ENCODE measurements at regions not wholly inside any gene's neighbourhood (a gene's known extent, or its start where the extent isn't known, plus 50 kb on each side); places are given as distances from the start of the nearest gene placed in this dataset.

DNA sequence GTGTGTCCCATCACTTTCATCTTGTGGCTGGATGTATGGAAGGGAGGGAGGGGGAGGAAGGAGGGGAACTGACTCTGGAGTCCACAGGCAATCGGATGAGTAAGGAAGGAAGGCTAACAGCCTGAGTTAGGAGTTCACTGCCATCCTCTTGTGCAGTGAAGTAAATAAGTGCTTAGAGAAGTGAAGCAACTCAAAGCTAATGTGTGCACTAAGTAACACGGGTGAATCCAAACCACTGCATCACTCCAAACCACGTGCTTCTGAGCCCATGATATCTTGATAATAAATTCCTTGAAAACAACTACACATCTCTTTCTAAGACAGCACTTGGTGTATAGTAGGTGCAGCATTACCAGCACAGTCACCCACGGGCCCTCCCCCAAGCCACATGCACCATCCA, 69.6 kb upstream of the OLFM1 start:
- in situ Hi-C loops (cut with HindIII; ENCODE audit: low pct_unique_long_range_greater_than_20kb, low sequenced_read_pairs): no loop called here

DNA sequence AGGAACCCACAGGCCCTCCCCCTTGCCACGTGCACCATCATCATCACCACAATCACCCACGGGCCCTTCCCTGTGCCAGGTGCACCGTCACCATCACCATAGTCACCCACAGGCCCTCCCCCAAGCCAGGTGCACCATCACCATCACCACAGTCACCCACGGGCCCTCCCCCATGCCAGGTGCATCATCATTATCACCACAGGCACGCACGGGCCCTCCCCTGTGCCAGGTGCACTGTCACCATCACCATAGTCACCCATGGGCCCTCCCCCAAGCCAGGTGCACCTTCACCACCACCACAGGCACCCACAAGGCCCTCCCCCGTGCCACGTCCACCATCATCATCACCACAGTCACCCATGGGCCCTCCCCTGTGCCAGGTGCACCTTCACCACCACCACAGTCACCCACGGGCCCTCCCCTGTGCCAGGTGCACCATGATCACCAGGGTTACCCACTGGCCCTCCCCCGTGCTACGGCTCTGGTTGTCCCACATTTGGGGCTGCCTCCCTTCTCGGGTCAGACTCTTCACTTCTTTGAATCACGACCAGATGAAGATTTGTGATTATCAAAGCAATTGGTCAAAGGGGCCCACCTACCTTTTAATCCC, 69.1 kb upstream of the OLFM1 start:
- no peak for DNase-seq (ENCODE audit: low read depth, low spot score)
- in situ Hi-C loops (cut with HindIII; ENCODE audit: low pct_unique_long_range_greater_than_20kb, low sequenced_read_pairs): no loop called here

More for the DNA sequence above, 69.6 kb upstream of the OLFM1 start:
- no peak for DNase-seq (ENCODE audit: low read depth, low spot score)

DNA sequence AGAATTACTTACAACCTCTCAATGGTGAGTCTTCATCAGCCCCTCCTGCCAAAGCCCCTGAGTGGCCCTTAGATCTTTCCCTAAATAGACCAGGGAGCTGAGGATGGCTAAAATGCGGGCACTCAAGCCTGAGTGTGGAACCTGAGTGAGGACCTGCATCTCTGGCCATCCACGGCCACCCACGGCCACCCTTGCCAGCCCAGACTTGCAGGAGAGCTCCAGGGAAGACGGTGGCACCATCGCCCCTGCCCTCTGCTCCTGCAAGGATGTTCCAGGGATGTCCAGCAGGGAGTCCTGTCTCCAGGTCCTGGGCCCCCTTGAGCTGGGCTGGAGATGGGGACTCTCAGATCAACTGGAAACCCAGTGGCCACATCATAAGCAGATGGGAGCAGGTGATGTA, 68.2 kb upstream of the OLFM1 start:
- in situ Hi-C loops (cut with HindIII; ENCODE audit: low pct_unique_long_range_greater_than_20kb, low sequenced_read_pairs): no loop called here
- DNase-seq (ENCODE audit: low read depth, low spot score): no peak

DNA sequence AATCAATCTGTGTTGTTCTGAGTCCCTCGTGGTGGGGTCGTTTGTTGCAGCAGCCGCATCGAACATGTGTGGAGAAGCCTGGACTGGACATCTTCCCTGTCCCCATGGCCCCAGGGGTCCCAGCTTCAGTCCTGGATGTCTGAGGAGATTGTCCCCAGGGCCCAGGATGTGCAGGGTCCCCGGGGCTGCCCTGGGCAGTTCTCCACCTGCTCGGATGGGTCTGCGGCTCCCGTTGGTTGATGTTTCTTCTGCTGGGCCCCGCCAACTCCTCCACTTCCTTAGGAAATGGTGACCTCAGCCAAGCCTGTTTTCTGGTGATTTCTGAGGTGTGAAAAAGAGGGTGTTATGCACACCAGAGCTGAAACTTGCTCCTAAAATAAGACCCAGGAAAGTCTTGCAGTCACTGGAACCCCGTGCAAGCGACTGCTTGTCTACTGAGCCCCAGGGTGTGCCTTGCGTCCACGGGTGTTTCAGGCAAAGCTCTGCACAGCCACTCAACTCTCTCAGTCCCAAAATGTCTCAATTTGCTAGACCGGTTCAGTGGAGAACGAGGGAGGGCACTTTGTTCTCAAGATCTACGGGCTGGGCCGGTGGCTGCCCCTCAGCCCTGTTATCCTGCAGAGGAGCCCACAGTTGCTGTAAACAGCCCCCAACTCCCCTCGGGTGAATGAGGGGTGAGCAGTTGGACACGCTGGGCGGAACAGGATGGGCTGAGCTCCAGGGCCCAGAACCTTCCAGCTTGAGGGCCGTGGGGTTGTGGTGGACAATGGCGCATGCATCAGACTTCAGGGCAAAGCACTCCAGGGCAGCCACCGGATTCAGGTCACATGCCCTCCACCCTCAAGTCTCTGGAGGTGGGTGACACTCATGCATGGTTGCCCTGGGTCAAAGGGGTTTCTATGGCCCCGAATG, 66.7 kb upstream of the OLFM1 start:
- no peak for DNase-seq (ENCODE audit: low read depth, low spot score)
- in situ Hi-C loops (cut with HindIII; ENCODE audit: low pct_unique_long_range_greater_than_20kb, low sequenced_read_pairs): no loop called here

DNA sequence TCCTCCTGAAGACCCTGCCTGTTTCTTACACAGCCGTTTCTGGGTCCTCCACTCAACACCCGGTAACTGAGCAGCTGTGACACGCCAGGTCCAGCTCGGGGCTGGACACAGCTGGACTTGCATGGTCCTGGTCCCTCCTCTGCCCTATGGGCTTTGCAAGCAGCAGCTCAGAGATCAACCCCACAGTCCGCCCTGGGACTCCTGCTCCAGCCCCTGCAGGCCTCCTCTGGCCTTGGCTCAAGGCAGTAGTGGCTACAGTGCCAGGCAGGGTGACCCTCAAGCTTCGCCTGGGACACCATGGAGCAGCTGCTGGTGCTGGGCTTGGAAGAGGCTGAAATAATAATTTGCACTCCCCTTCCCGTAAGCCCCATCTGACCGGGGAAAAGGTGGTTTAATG, 66.1 kb upstream of the OLFM1 start:
- DNase-seq (ENCODE audit: low read depth, low spot score): no peak
- in situ Hi-C loops (cut with HindIII; ENCODE audit: low pct_unique_long_range_greater_than_20kb, low sequenced_read_pairs): no loop called here

DNA sequence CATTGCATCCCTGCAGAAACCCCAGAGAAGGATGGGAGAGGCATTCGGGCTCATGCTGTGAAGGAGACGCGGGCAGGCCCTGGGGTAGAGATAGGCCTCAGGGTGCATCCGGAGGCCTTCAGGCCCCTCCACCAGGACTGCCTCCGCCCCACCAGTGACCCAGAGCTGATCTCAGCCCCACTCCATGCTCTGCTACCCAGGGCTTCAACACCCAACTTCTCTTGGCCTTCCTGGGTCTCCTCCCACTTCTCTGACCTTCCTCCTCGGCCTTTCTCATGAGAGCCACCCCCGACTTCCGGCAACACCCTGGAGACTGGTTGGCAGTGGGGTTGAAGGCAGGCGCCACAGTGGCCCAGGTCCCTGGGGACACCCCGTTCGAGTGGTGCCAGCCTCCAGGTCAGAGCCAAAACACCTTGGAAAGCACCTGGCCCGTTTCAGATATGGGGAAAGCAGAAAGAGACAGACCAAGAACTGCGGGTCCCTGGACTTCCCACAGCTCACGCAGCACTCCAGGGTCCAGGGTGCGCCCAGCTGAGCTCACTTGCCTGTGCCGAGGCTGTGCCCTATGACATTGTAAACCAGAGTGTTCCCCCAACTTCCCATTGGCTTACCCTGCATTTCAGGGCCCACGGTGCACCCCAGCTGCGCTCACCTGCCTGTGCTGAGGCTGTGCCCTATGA, 65.1 kb upstream of the OLFM1 start:
- in situ Hi-C loops (cut with HindIII; ENCODE audit: low pct_unique_long_range_greater_than_20kb, low sequenced_read_pairs): no loop called here
- DNase-seq (ENCODE audit: low read depth, low spot score): no peak

DNA sequence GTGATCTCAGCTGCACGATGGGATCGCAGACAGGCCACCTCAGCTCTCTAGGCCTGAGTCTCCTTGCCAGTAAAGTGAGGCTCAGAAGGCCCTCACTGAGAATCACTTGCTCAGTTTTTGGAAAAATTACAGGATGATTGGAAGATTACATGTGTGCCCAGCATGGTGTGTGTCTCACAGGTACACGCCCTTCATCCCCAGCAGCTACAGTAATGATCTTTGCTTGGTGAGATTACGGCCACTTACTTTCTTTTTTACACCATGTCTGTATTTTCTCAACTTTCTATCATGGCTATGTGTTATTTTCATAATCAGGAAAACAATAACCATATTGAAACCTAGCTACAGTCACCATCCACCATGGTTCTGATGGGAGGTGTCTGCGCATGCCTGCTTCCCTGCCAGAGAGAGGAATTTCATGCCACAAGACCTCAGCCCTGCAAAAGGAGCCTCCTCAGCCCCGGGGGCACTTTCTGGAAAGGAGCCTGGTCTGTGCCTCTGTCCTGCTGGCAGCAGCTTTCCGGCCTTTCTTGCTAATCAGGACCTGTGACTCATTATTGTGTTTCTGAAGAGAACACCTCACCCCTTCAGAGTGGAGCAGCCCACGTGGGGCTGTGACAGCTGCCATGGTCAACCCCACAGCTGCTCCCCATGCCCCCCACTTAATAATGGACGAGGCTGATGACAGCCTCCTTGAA, 64.2 kb upstream of the OLFM1 start:
- DNase-seq (ENCODE audit: low read depth, low spot score): peak; percentile 83
- in situ Hi-C loops (cut with HindIII; ENCODE audit: low pct_unique_long_range_greater_than_20kb, low sequenced_read_pairs): no loop called here

DNA sequence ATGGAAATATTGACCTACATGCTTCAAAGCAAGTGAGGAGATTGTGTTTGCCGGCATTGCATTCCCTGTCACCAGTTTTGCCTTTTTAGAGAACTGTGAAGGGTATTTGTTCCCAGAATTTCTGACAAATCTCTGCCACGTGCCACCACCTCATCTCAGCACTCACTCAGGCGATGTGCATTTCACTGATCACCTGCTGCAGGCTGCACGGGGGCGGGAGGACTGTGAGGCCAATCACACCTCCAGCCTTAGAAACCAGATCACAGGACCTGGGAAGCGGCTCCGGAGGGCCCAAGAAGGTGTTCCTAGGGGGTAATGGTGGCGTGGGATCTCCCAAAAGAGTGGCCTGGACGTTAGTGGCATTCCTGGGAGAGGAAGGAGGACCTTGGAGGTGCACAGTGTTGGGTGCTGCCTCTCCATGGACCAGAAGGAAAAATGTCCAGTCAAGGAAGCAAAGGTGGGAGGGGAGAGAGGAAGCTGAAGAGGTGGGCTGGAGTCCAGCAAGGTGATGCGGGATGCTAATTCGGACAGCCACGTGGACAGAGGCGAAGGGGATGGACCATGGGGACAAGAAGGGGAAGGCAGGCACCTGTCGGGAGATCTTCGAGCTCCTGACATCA, 63.6 kb upstream of the OLFM1 start:
- in situ Hi-C loops (cut with HindIII; ENCODE audit: low pct_unique_long_range_greater_than_20kb, low sequenced_read_pairs): no loop called here
- DNase-seq (ENCODE audit: low read depth, low spot score): peak; percentile 11

DNA sequence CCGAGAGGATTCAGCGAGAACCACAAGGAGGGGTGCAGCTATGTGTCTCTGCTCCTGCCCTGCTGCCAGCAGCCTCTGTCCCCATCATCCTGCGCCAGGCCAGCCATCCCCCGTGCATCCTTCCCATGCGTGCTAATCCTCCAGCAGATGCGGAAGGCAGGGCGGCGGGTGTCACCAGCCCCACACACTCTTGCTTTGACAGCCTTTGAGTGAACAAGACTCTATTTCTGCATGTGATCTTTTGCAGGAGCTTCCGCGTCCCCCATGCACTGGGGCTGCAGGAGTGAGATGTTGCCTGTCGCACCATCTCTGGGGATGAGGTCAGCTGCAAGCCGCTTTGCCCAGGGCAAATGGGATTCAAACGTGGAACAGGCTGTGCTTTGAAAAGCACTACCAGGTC, 58.0 kb upstream of the OLFM1 start:
- in situ Hi-C loops (cut with HindIII; ENCODE audit: low pct_unique_long_range_greater_than_20kb, low sequenced_read_pairs): no loop called here
- no peak for DNase-seq (ENCODE audit: low read depth, low spot score)

DNA sequence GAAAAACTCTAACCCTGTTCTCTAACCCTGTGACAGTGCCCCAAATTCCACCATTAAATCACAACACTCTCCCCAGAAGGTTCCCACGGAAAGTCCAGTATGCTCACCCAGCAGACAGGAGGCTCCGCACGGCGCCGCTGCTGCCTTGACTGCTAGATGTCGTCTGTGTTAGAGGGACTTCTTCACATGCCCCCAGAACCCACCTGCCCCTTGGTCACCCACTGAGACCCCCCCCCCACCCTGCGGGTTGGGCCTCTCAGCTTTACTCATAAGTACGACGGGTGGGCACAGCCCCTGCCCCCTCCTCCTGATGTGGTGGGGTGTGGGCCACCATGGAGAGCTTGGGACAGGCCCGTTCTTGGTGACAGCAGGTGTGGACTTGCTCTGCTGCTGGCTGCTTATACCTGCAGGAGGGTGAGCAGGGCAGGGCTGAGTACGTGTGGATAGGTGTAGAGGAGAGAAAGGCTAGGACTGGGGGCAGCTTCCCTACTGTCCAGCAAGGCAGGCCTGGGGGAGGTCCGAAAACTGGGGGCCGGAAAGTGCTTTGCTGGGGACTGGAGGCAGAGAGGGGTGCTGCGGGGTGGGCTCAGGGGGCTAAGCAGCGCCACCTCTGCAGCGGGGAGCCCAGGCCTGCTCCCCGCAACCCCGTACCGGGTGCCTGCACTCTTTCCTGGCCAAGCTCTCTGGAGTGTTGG, 57.5 kb upstream of the OLFM1 start:
- DNase-seq (ENCODE audit: low read depth, low spot score): no peak
- in situ Hi-C loops (cut with HindIII; ENCODE audit: low pct_unique_long_range_greater_than_20kb, low sequenced_read_pairs): no loop called here

DNA sequence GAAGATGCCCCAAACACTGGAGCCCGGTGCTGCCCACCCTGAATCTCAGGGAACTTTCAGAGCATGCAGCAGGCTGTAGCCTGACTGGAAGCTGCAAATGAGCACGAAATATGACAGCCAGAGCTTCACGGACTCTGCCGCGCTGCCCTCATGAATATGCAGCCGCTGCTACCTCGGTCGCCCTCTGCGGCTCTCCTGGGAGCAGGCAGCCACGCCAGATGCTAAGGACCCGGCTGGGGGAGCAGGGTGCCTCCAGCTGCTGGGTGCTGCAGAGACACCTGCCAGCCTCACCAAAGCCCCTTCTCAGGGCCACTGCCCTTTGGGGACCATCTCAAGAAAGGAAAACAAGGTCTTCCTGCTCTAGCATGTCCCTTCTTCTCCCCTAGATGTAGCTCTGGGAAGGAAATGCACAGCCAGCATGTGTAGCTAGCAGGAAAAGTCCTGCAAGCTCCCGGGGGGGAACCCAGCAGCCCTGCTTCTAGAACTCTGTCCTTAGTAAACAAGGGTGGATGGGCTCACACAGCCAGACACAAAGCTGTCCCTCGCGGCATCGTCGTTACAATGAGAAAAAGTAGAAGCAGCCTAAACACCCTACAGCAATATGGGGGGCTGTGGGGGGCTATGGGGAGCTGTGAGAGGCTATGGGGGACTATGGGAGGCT, 56.8 kb upstream of the OLFM1 start:
- DNase-seq (ENCODE audit: low read depth, low spot score): no peak
- in situ Hi-C loops (cut with HindIII; ENCODE audit: low pct_unique_long_range_greater_than_20kb, low sequenced_read_pairs): no loop called here

DNA sequence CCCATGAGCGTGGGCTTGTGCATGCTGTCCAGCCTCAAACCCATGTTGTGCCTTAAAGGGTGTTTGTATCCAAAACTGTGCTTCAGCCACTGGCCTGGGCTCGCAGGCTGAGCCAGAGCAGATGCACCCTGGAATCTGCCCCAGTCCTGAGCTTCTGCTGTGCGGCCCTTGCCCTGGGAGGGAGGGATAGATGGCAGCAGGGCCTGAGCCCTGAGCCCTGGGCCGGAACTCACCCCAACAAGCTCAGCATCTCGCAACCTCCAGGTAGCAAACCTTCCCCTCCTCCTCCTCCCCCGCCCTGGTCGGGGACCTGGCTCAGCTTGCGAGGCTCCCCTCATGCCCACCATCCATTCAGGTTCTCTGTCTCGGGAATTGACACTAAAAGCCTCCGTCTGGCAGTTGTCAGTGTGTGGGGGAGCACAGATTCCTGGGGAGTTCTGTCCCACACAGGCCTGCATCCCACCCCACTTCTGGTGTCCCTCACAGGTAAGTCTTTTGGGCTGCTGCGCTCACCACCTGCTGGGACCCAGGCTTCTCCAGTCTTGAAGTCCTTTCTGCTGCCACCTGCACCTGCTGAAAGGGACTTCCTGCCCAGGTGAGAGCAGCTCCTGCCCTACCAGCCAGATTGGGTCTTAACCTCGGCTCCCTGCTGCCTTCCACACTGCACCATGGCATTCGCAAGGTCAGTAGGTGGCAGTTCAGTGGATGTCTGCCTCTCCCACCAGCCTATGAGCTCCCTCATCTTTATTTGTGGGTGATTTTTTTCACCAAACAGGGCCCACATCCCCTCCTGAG, 55.2 kb upstream of the OLFM1 start:
- DNase-seq (ENCODE audit: low read depth, low spot score): no peak
- in situ Hi-C loops (cut with HindIII; ENCODE audit: low pct_unique_long_range_greater_than_20kb, low sequenced_read_pairs): no loop called here

DNA sequence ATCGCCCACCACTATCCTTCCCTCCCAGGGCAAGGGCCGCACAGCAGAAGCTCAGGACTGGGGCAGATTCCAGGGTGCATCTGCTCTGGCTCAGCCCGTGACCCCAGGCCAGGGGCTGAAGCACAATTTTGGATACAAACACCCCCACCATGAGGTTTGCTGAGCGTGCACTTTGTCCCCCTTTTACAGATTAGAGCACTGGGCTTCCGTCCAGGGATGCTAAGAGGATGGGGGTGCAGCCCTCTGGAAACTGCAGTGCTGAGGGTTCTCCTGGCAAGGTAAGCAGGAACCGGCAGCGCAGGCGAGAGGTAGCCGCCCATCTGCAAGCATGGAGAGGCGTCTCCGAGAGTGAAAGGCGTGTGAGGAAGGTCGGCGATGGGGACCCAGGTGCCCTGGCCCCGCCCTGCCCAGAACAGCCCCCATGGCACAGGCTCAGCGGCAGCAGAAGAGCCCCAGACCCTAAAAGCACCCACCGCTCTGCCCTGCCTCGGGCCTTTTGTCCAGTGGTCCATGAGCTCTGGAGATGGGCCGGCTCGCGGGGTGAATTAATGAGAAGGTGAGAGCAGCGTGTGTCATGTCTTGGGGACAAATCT, 54.5 kb upstream of the OLFM1 start:
- in situ Hi-C loops (cut with HindIII; ENCODE audit: low pct_unique_long_range_greater_than_20kb, low sequenced_read_pairs): no loop called here
- DNase-seq (ENCODE audit: low read depth, low spot score): no peak

DNA sequence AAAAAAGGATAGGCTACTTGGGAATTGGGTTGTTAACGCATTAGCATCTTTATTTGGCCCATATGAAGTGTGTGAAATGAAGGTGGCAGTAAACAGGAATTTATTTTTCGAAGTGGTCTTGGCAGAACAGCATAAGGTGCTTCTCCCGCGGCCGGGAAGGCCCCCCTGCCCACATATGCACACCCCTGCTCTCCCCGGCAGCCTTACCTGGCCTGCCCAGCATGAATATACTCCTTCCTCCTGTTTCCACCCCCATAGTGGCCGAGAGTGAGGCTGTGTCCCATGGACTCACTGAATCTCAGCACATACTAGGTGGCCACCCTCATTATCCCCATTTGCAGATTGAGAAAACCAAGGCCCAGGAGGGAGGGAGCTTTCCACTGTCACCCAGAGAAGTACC, 54.0 kb upstream of the OLFM1 start:
- in situ Hi-C loops (cut with HindIII; ENCODE audit: low pct_unique_long_range_greater_than_20kb, low sequenced_read_pairs): no loop called here
- DNase-seq (ENCODE audit: low read depth, low spot score): no peak

DNA sequence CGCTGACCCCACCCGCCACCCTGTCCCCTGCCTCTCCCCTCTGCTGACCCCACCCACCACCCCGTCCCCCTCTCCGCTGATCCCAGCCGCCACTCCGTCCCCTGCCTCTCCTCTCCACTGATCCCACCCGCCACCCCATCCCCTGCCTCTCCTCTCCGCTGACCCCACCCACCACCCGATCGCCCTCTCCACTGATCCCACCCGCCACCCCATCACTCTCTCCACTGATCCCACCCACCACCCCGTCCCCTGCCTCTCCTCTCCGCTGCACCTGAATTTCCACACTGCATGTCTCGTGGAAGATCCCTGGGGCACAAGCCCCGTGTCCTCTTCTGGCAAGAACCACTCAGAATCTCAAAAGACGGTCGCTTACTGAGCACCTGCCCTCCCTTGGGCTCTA, 53.4 kb upstream of the OLFM1 start:
- in situ Hi-C loops (cut with HindIII; ENCODE audit: low pct_unique_long_range_greater_than_20kb, low sequenced_read_pairs): no loop called here
- no peak for DNase-seq (ENCODE audit: low read depth, low spot score)

Measured in SK-MEL-5 (cell line).